Lower lobe of right lung (tissue), 2 donors: ENCODE measurements at regions not wholly inside any gene's neighbourhood (a gene's known extent, or its start where the extent isn't known, plus 50 kb on each side); places are given as distances from the start of the nearest gene placed in this dataset.
"Not testable (repeated sequence)": the region's sequence is repeated elsewhere in the genome, so short reads cannot be mapped to it uniquely, and the experiment has no call there.

Experiments used
- ATAC-seq, 2 donors: fragments of 200-7000 bp; cut with Tn5 transposase; one replicate each; pipeline ENCODE4 v1.9.1; 2020 to 2022; ENCODE audit warnings: mild to moderate bottlenecking in 2 of 2, moderate library complexity in 2 of 2
- DNase-seq: peaks from one replicate; pipeline ENCODE4 v3.0.0-alpha.2; 2020
- H3K27ac ChIP-seq: fragments of 200-600 bp; one replicate; pipeline ENCODE4 v1.8.0; 2022
- H3K27me3 ChIP-seq: fragments of 200-600 bp; one replicate; pipeline ENCODE4 v1.8.0; 2022; ENCODE audit warnings: low read depth
- H3K36me3 ChIP-seq: fragments of 200-600 bp; one replicate; pipeline ENCODE4 v1.8.0; 2022; ENCODE audit warnings: mild to moderate bottlenecking
- H3K4me1 ChIP-seq: fragments of 200-600 bp; one replicate; pipeline ENCODE4 v1.8.0; 2022
- H3K4me3 ChIP-seq: fragments of 200-600 bp; one replicate; pipeline ENCODE4 v1.8.0; 2022; ENCODE audit warnings: mild to moderate bottlenecking
- H3K9me3 ChIP-seq: fragments of 200-600 bp; one replicate; pipeline ENCODE4 v1.8.0; 2022
- intact Hi-C: fragments of 100-400 bp; cut with DNase I; formaldehyde crosslinking; loops from one replicate; pipeline ENCODE4 v1.11.0; 2022
- TF ChIP-seq, protein P1 (sequence below): fragments of 200-600 bp; IDR thresholded peaks from one replicate; pipeline ENCODE4 v1.8.0; 2022; ENCODE audit warnings: antibody characterized with exemption, mild to moderate bottlenecking
- donor health status: DM: no; HTN: yes; CAD: no; lungs with severe emphysema.

DNA sequence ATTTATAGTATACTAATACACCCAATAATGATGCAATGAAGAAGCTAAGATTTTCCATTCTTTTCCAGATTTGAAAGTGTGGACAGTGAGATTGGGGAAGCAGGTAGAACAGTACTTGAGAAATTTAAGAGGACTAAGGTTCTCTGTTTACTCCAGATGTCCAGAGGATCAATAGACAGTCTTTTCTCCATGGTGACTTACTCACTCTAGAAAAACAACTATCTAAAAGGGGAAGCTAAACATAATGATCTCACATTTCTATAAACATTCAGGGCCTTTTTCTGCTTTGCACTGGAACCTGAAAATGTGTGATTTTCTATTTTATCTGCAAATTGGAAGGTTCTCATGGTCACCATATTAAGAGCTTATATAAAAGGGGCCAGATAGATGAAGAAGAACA, 93.9 kb upstream of the ZBTB18 start:
- Histone ChIP-seq H3K4me1 (no peaks in the 10 kb centered on the region), H3K27me3 (peaks cover 4% of the 10 kb centered on the region), H3K27ac (no peak overlapping the region), H3K9me3 (no peaks in the 10 kb centered on the region), H3K4me3 (no peak overlapping the region), H3K36me3 (no peaks in the 10 kb centered on the region)
- ATAC-seq: no peak
- TF ChIP-seq, protein P1, sequence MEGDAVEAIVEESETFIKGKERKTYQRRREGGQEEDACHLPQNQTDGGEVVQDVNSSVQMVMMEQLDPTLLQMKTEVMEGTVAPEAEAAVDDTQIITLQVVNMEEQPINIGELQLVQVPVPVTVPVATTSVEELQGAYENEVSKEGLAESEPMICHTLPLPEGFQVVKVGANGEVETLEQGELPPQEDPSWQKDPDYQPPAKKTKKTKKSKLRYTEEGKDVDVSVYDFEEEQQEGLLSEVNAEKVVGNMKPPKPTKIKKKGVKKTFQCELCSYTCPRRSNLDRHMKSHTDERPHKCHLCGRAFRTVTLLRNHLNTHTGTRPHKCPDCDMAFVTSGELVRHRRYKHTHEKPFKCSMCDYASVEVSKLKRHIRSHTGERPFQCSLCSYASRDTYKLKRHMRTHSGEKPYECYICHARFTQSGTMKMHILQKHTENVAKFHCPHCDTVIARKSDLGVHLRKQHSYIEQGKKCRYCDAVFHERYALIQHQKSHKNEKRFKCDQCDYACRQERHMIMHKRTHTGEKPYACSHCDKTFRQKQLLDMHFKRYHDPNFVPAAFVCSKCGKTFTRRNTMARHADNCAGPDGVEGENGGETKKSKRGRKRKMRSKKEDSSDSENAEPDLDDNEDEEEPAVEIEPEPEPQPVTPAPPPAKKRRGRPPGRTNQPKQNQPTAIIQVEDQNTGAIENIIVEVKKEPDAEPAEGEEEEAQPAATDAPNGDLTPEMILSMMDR: no peak
- intact Hi-C loops: no loop called here
- DNase-seq: no peak

DNA sequence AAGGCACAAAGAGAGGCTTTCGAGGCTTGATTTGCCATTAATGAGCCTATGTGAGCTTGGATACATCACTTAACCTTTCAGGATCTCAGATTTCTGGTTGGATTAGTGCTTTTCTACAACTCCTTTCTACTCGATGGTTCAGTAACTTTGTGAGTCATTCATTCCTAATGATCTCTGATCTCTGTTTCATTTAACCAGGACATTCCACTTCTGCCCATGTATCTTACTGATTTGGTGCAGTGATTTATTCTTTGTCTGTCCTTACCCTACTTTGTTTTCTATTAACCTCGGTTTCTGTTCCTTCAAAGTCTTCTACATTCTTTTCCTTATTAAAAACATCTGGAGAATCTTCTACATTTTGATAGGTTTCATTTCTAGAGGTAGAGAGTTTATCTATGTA, 94.6 kb upstream of the ZBTB18 start:
- ATAC-seq (no peak), DNase-seq (no peak)
- TF ChIP-seq, protein P1: no peak
- H3K27me3 ChIP-seq: peaks cover 4% of the 10 kb centered on the region
- no peak overlapping the region for H3K4me3 ChIP-seq
- no peaks in the 10 kb centered on the region for H3K36me3 ChIP-seq
- no peak overlapping the region for H3K27ac ChIP-seq
- H3K4me1 ChIP-seq: no peaks in the 10 kb centered on the region
- H3K9me3 ChIP-seq: no peaks in the 10 kb centered on the region
- intact Hi-C loops: no loop called here

DNA sequence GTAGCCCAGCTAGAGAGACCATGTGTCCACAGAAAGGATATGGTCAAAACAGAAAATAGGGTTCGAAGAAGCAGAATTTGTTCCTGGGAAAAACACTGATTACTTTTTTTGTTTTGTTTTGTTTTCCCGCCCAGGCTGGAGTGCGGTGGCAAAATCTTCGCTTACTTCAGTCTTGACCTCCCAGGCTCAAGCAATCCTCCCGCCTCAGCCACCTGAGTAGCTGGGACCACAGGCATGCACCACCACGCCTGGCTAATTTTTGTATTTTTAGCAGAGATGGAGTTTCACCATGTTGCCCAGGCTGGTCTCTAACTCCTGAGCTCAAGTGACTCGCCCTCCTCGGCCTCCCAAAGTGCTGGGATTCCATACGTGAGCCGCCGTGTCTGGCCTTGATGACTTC, 99.9 kb upstream of the ZBTB18 start:
- H3K4me1 ChIP-seq, H3K27ac ChIP-seq, ATAC-seq, H3K36me3 ChIP-seq, H3K9me3 ChIP-seq, DNase-seq, H3K4me3 ChIP-seq, H3K27me3 ChIP-seq, intact Hi-C loops: not testable (repeated sequence)

DNA sequence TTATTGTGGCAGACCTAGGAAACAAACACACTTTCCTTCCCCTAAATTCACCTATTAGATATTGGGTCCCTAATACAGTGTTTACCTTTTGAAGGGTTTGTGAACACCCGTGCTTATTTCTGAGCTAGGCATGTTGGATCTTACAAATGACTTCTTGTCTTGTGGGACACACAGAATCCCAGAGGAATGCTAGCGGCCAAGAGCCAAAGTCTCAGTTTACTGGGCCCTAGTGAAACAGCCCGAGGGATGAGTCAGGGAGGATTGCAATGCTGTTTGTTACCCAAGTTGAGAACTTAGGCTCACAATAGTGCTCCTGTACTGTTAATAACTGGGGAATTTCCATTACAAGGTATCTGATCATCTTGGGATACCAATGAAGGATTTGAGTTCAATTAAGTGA, 100.1 kb upstream of the AKT3 start:
- intact Hi-C loops: no loop called here
- Histone ChIP-seq H3K4me3 (no peak overlapping the region), H3K36me3 (no peaks in the 10 kb centered on the region), H3K4me1 (no peaks in the 10 kb centered on the region), H3K27me3 (no peaks in the 10 kb centered on the region), H3K27ac (no peak overlapping the region), H3K9me3 (no peaks in the 10 kb centered on the region)
- TF ChIP-seq, protein P1: no peak
- DNase-seq (no peak), ATAC-seq (no peak)

DNA sequence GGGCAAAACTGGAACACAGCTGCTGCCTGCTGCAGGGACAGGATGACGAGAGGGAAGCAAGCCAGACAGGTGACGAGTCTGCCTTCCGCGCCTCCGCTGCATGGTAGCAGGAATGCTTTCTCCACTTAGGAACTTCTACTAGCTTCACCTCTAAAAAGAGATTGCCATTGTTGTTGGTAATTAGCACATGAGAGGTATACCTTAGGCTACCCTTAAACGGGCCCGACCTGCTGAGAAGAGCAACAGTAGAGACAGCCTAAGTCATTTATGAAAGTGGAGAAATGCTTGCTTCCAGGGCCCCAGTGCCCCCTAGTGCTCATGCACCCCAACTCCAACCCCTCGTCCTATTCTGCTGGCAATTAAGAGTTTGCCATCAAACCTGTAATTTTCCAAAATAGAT, 96.9 kb upstream of the AKT3 start:
- H3K27me3 ChIP-seq: peaks cover 5% of the 10 kb centered on the region
- intact Hi-C loops: no loop called here
- no peak overlapping the region for H3K27ac ChIP-seq
- ATAC-seq: peak in 1 of 2 donors; percentile 33
- no peaks in the 10 kb centered on the region for H3K9me3 ChIP-seq
- H3K4me1 ChIP-seq: no peaks in the 10 kb centered on the region
- no peak overlapping the region for H3K4me3 ChIP-seq
- DNase-seq: no peak
- no peaks in the 10 kb centered on the region for H3K36me3 ChIP-seq
- TF ChIP-seq, protein P1: no peak

DNA sequence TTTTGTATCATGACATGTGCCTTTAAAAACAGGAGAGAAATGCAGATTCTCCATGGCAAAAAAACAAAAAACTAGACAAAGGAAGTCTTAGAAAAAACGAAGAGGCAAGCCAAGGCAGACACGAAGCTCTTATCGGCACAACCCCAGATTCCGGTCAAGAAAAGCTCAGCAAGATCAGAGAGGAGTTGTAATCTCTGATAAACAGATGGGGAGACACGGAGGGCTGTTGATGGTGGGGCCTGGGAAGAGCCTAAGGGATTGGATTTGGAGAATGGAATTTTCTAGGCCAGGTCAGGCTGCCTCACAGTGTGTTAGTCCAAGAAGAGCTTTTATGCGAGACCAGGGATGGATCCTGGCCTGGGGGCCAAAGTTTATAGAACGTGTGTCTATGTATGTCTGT, 96.2 kb upstream of the AKT3 start:
- intact Hi-C loops: no loop called here
- H3K27me3 ChIP-seq: peaks cover 5% of the 10 kb centered on the region
- DNase-seq (no peak), ATAC-seq (no peak)
- H3K27ac ChIP-seq: no peak overlapping the region
- H3K36me3 ChIP-seq: no peaks in the 10 kb centered on the region
- H3K9me3 ChIP-seq: no peaks in the 10 kb centered on the region
- TF ChIP-seq, protein P1: no peak
- no peak overlapping the region for H3K4me3 ChIP-seq
- H3K4me1 ChIP-seq: no peaks in the 10 kb centered on the region
